BE2C (cell line): ENCODE measurements at regions not wholly inside any gene's neighbourhood (a gene's known extent, or its start where the extent isn't known, plus 50 kb on each side); places are given as distances from the start of the nearest gene placed in this dataset.

Experiments
- DNase-seq: peaks from one replicate; pipeline ENCODE4 v3.0.0-alpha.2; 2020
- H3K27me3 ChIP-seq: fragments of 250-450 bp; sonication (Bioruptor Pico); 2 replicates; pipeline ENCODE4 v1.5.1; 2020; ENCODE audit warnings: mild to moderate bottlenecking
- H3K36me3 ChIP-seq: fragments of 250-450 bp; sonication (Bioruptor Pico); 2 replicates; pipeline ENCODE4 v1.5.1; 2020; ENCODE audit warnings: mild to moderate bottlenecking
- H3K4me1 ChIP-seq: fragments of 250-450 bp; sonication (Bioruptor Pico); 2 replicates; pipeline ENCODE4 v1.5.1; 2020
- H3K4me3 ChIP-seq: 2 replicates; pipeline ENCODE4 v1.5.1; 2011; ENCODE audit warnings: low read depth, low read length
- H3K9me3 ChIP-seq: fragments of 250-450 bp; sonication (Bioruptor Pico); 2 replicates; pipeline ENCODE4 v1.5.1; 2020
- CTCF ChIP-seq: IDR thresholded peaks from 2 replicates; pipeline ENCODE4 v1.5.1; 2012; ENCODE audit warnings: mild to moderate bottlenecking, low read depth, low read length

GRCh38 chr12:70982991-70983390 is 62.5 kb upstream of the PTPRR start:
- DNase-seq = no peak
- Histone ChIP-seq H3K27me3 (no peaks in the 10 kb centered on the region), H3K4me3 (no peak overlapping the region), H3K36me3 (no peaks in the 10 kb centered on the region), H3K9me3 (no peaks in the 10 kb centered on the region), H3K4me1 (peaks cover 16% of the 10 kb centered on the region; the same call in 1 of the 2 replicates)
- TF ChIP-seq CTCF = no peak

GRCh38 chr12:70982286-70982685 is 61.7 kb upstream of the PTPRR start:
- Histone ChIP-seq H3K27me3 (no peaks in the 10 kb centered on the region), H3K4me3 (no peak overlapping the region), H3K4me1 (peaks cover 16% of the 10 kb centered on the region; the same call in 1 of the 2 replicates), H3K36me3 (no peaks in the 10 kb centered on the region), H3K9me3 (no peaks in the 10 kb centered on the region)
- TF ChIP-seq CTCF = no peak
- no peak for DNase-seq

GRCh38 chr12:70971001-70971794 is 50.7 kb upstream of the PTPRR start:
- no peak for DNase-seq
- Histone ChIP-seq H3K9me3 (no peaks in the 10 kb centered on the region), H3K4me3 (no peak overlapping the region), H3K27me3 (no peaks in the 10 kb centered on the region), H3K36me3 (no peaks in the 10 kb centered on the region), H3K4me1 (peaks cover 16% of the 10 kb centered on the region)
- TF ChIP-seq CTCF = no peak
